22Rv1 (cell line): ENCODE measurements at regions not wholly inside any gene's neighbourhood (a gene's known extent, or its start where the extent isn't known, plus 50 kb on each side); places are given as distances from the start of the nearest gene placed in this dataset.

Source experiments
- CTCF ChIP-seq: fragments of 450-650 bp; IDR thresholded peaks from 2 replicates; pipeline ENCODE4 v1.5.1; 2017; ENCODE audit warnings: mild to moderate bottlenecking
- ZFX ChIP-seq: fragments of 450-650 bp; IDR thresholded peaks from 2 replicates; pipeline ENCODE4 v1.6.1; 2017; ENCODE audit warnings: antibody characterized with exemption, borderline replicate concordance

- TF ChIP-seq CTCF (no peak), ZFX (no peak)
Observed at GRCh38 chr7:156063241-156063810, 251.1 kb upstream of the SHH start.
